Left lobe of liver (tissue), 2 donors: ENCODE measurements at regions not wholly inside any gene's neighbourhood (a gene's known extent, or its start where the extent isn't known, plus 50 kb on each side); places are given as distances from the start of the nearest gene placed in this dataset.

Experiments
- ATAC-seq: fragments of 200-7000 bp; cut with Tn5 transposase; one replicate; pipeline ENCODE4 v1.9.1; 2020; ENCODE audit warnings: mild to moderate bottlenecking, moderate library complexity
- DNase-seq: peaks from one replicate; pipeline ENCODE4 v3.0.0-alpha.2; 2020; ENCODE audit warnings: low spot score
- donor health status: DM: no; HTN: no; CAD: no; lungs with moderate emphysema.
- donor health status: DM: no; HTN: yes; CAD: no.

DNA sequence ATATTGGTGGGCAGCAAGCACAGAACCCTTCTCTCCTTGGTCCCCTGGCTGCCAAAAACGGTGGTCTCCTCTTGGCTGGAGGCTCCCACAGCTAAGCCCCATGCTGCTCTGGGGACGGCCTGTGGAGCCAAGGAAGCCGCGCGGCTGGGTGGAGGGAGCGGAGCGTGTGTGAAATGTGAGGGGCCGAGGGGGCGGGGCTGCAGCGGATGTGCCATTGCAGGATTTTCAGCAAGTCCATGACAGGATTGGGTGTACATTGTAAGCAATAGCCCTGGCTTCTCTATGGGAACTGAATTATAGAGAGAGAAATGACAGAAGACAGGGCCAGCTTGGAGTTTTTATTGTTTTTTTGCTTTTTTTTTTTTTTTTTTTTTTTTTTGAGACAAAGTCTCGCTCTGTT, 336.5 kb downstream of the DIRAS2 start:
- no peak for DNase-seq

DNA sequence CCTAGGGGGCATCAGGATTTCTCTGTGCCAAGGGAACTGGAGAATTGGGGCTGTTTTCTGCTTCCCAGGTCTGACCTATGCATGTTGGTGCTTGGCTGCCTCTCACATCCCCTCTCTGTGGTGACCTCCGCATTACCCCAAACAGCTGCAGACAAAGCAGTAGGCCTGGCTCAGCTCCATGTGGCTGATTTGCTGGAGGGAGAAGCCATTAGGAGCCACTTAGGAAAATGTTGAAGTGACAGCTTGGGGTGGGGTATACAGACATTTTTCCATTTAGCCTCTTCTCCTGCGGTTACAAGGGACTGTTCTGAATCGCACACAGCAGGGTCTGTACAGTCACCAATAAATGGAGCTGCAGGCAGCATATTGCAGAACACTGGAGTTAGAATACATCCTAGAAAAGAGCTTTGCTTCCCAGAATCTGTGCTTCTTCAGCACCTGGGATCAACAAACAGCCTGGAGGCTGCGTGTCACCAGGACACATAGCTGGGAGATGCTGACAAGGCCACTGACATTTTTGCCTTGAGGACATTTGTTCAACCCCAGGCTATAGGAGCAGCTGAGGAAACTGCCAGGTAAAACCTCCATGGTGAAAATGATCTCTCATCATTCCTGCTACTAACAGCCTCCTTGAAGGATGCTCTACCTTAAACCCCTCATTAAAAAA, 335.3 kb downstream of the DIRAS2 start:
- ATAC-seq (no peak), DNase-seq (no peak)

More for the DNA sequence above, 336.5 kb downstream of the DIRAS2 start:
- no peak for ATAC-seq

DNA sequence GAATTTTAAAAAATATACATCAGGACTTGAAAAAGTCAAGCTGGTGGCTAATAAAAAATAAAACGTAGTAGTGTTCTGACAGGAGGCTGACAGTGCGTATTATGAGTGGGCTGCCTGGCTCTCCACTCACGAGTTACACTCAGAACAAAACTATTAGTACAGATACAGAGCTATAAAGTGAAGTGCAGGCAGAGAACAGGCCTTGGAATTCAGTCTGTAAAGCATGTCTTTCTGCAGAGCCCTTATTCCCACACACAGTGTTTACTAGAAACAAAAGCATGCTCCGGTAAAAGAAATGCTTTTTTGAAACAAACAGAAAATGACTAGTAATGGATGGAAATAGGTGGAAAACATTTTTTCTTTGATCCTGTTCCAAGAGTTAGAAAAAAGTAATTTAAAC, 334.7 kb downstream of the DIRAS2 start:
- ATAC-seq (no peak), DNase-seq (no peak)

DNA sequence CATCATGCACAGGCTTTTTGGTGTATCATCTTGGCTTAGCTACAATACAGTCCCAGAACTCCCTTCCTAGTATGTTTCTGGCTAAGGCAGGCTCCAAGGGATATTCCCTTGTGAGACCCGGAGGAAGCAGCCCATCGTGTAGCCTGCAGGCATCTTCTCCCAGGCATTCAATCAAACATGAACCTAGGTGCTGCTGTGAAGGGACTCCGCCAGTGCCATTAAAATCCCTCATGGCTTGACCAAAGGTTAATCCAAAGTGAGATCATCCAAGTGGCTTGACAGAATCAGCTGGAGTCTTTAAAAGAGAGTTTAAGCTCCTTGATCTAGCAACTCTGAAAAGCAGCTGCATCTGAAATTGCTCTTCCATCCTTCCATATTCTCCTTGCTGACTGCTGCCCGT, 333.9 kb downstream of the DIRAS2 start:
- ATAC-seq: no peak
- no peak for DNase-seq

DNA sequence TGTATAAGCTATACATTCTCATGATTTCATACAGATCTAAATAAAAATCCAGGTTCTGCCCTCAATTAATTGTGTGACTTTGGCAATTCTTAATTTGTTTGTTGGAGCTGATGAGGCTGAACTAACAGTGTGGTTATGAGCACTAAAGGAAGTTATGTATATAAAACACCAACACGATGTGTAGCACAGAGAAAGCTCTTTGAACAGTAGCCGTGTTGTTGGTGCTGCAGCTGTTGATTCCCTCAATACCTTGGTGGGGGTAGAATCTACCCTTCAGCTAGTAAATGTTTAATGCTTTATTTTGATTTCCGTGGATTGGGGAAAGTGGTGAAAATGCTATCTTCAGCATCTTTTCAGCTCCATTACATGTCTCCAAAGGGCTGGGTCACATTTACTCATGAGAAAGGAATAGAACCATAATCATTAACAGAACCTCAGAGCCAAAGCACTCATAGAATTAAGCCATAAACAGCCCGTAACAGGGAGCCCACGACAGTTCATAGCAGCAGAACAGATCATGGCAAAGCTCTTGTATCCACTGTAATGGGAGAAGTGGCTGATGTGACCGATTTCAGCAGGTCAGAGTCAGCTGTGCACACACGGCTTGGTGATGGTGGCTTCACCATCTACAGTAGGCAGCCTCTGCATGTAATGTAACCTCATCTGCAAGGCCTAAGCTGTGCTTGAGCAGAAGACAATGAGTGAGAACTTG, 332.7 kb downstream of the DIRAS2 start:
- no peak for DNase-seq
- no peak for ATAC-seq

DNA sequence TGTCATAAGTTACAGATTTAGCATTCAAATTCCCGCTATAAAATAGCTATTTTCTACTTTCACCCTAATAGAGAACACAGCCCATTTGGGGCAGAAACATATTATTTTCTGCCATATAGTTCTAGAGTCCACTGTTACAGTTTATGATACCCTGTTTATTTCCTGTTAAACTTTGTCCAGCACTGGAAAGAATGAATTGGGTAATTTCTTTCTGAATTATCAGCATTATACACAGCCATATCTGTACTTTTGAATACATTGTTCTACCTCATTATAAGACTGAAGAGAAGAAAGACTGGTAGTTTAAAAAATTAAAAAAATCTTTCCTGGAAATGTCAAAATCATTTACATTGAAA, 332.1 kb downstream of the DIRAS2 start:
- no peak for ATAC-seq
- DNase-seq: no peak

DNA sequence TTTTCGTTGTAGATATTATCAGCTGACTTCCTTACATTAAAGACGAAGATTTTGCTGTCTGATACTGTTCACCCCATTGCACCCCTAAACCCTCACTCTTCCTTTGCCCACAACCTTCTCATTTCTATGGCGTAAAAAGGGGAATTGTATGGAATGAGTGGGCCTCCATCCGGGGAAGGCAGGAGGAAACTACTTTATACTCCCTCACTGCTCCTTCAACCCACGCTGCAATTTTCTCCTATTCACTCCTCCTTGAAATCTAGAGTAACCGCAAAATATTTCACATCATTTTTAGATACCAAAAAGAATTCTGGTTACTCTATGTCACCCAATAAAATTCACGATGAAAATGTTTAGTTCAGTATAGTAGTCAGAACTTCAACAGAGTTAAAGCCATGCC, 330.8 kb downstream of the DIRAS2 start:
- no peak for ATAC-seq
- no peak for DNase-seq

DNA sequence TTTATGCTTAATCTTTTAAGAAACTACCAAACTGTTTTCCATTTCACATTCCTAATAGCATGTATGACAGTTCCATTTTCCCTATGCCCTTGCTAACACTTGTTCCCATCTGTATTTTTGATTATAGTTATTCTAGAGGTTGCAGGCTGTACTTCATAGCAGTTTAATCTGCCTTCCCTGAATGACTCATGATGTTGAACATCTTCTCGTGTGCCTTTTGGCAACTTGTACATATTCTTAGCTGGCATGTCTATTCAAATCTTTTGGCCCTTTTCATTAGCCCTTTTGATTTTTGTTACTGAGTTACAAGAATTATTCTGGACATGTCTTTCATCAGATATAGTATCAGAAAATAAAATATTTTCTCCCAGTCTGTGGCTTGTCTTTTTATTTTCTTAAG, 320.3 kb downstream of the DIRAS2 start:
- ATAC-seq: no peak
- no peak for DNase-seq

DNA sequence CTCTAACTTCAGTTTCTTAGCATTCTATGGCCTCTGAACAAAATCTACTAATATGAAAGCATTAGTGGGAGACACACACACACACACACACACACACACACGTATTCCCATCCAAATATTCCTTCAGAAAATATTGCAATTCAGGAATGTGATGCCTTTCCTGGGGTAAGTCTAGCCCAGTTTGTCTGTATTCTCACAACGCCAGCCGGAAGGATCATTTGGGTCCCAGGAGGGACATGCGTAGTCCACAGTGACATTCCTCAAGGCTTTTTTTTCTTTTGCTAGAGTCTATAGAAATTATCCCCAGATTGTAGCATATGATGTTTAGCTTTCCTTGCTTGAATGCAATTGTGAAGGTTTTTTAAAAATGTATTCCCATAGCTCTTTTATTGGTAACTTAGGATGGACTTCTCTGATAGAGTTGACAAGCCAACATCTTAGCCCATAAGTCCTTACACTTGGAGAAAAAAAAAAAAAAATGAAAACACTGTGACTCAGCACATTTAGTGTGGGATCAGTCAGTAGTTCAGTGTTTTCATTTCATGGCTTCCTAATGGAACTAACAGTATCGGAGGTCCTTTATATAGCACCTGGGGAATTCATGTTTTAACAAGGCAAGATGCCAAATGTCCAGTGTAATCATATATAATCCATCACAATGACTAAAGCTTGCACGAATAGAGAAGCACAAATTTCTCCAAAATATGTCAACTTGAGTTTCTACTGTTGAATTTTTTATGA, 316.5 kb downstream of the DIRAS2 start:
- DNase-seq (no peak), ATAC-seq (no peak)

DNA sequence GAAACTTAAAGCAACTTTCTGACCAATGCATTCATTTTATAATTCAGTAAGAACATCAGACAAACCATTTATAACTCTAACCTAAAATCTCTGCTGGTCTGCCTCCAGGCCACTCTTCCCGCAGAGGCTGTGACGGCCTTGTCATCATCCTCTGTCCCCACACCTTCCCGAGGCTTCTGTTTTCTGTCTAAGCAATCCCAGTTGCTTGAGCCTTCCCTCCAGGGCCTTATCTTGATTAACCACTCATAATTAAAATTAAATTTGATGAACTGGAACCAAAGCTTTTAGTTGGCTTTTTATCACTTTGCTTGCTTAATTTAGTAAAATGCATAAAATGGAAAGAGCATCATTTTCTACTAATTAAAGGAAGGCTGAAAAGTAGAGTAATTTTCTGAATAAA, 312.4 kb downstream of the DIRAS2 start:
- no peak for ATAC-seq
- DNase-seq: no peak

DNA sequence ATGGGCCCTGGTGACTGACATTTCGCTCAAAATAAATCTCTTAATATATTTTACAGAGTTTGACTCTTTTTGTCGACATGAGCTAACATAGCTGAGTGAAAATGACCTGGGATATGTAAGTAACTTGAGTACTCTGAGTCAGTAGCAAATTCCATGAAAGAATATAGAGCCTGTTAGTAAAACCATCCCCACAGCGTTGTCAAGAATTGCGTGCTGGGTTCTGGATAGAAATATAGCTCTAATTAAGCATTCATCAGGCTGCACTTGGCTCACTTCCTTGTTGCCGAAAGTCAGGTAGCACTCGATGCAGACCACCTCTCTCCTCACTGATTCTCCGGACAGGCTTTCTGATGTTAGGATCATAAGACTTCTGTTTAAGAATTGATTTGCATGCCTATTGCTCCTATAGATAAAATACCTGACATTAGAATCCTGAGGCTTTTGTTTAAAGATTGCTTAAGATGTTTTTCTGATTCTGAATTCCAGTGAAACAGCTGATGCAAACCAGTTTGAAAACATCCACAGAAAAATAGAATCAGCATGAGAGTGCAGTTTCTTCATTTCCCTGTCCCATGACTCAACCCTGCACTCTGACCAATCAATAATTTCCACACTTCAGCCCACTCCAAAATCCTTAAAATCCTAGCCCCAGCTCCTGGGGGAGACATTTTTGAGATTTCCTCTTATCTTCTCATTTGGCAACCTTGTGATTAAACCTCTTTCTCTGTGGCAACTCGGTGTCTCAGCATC, 310.6 kb downstream of the DIRAS2 start:
- DNase-seq: no peak
- peak; percentile 48 for ATAC-seq

DNA sequence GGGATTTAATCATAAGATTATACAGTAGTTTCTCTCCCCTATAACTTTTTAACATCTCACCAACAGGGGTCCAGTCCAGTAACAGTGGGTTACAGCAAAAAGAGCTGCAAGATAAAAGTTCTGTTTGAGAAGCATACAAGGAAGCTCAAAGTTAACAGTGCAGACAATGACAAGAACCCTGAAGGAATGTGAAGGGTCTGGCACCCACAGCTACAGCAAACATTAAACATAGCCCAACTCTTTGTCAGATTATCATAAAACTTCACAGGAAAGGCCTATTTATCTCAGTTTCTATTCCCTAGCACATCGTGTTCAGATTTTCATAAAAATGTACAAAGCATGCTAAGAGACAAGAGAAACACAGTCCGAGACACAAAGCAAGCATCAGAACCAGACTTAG, 309.4 kb downstream of the DIRAS2 start:
- ATAC-seq: no peak
- no peak for DNase-seq

DNA sequence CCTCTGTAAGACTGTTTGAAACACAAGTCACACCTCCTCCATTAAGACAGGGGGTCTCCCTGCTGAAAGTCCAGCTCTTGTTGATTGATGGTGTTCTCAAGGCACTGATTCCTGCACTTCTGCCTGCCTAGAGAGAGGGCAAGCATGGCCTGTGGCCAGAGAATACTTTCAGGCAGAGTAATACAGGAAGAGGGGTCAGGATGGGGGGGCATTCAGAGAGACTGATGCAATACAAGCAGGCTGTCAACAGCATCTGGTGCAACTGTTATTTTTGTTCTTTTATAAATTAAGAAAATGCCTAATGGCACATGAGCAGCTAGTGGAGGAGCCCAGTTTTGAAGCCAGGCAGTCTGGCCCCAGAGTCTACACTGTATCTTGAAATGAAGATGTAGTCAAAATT, 302.2 kb downstream of the DIRAS2 start:
- ATAC-seq: no peak
- DNase-seq: no peak

DNA sequence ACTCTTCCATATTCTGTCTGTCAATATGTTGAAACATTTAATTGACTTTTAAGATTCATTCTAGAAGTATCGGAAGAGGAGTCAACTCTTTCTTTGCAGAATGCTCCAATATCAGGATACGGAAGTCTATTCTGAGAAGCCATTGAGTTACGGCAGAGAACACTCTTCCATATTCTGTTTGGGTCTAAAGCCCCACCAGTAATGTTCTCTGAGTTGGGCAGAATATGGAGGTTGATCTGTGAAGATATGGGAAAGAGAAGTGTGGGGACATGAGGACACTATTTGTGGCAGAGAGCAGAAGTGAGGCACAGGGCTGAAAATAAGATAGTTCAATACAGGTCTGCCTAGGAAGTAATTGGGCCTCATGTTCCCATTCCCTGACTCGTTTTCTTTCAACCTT, 300.0 kb downstream of the DIRAS2 start:
- ATAC-seq (no peak), DNase-seq (no peak)

DNA sequence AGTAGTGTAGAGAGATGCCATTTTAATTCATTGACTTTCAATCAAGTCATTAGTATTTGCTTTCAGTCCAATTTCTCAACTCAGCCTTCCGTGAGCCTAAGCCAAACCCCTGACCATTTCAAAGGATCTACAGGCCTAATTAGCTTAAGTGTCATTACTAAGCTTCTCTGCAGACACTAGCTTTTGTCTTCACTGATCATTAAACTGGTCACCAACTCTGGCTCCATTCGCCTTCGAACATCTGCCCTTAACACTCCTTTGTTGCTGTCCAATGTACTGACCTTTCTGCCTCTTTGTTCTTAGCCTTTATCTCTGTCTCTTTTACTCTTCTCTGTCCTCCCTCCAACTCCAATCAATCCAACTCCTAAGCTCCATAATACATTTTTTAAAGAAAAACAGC, 299.3 kb downstream of the DIRAS2 start:
- no peak for DNase-seq
- ATAC-seq: no peak

DNA sequence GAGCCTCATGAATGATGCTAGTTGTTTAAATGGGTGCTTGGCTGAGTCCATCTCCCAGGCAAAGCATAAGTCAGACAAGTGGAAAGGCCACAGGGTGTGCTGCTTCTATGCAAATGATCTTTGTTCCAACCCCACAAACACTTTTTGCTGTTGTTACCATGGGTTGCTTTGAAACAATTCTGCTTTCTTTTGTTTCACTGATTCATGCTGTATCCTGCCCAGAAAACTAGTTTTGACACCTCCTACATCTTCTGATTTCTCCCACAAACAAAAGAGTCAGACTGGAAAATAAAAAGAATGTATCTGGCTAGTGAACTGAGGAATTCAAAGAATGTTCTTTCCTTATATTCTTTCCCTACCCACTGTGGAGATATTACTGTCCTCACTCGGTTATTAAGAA, 298.6 kb downstream of the DIRAS2 start:
- DNase-seq: no peak

DNA sequence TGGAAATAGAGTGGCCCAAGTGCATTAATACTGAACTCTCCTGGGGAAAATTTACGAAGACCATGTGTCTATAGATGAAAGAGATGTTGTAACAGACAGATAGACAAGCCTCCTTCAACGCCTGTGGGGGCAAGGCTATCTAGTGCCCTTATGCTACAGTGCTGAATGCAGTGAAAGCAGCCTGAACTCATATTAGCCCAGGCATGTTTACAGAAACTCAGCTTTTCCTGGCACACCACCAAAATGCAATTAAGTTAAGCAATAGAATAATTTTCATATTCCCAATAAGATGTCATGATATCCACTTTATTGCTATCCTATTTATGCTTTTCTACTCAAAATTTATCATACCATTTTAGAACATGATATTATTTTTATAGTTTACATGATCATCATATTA, 277.0 kb downstream of the DIRAS2 start:
- no peak for ATAC-seq

More for the DNA sequence above, 298.6 kb downstream of the DIRAS2 start:
- no peak for ATAC-seq

DNA sequence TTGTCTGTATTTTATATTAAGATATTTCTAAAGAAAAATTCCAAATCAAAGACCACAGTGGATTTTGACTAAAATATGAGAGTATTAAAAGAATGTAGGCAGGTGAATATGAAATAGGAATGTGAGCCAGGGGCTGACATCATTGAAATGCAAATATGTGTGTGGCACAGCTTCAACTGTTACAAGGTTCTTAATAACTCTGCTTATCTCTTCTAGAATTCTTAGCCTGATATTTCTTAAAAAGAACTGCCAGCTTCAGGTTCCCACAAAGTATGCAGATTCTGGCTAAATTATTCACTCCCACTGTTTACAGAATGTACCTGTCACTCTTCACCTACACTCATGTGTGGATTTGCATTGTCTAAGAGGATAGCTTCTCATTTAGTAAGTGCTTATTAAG, 274.4 kb downstream of the DIRAS2 start:
- DNase-seq (no peak), ATAC-seq (no peak)

More for the DNA sequence above, 277.0 kb downstream of the DIRAS2 start:
- no peak for DNase-seq

DNA sequence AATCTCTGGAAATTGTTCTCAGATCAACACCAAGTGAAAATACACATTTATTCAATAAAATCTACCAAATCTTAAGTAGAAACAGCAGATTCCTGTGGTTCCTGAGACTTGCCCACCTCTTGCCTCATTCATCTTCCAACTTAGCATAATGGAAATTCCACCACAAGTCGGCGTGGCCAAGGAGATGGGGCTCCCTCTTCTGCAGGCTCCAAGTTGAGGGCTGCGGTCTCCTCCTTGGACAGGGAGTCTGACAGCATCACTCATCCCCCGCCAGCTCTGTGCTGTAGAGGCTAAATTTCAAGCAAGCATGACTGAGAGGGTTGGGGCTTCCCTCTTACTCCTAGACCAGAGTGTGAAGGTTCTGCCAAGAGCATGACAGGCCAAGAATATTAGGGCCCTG, 273.7 kb downstream of the DIRAS2 start:
- ATAC-seq: no peak
- DNase-seq: no peak

DNA sequence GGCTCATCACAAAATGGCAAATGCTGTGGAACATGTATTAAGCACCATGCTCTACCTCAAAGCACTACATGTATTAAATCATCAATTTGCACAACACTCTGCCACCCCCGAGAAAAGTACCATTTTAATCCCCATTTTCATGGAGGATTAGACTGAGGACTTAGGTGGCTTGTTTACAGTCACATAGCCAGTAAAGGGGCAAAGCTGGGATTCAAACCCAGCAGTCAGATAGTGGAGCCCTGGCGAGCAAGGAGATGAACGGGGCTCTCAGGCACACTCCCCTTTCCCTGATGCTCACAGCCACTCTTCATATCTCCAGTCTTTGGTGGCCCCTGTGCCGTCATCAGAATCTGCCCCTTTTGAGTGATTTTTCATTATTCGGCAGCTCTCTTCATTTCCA, 262.9 kb downstream of the DIRAS2 start:
- no peak for DNase-seq
- no peak for ATAC-seq

DNA sequence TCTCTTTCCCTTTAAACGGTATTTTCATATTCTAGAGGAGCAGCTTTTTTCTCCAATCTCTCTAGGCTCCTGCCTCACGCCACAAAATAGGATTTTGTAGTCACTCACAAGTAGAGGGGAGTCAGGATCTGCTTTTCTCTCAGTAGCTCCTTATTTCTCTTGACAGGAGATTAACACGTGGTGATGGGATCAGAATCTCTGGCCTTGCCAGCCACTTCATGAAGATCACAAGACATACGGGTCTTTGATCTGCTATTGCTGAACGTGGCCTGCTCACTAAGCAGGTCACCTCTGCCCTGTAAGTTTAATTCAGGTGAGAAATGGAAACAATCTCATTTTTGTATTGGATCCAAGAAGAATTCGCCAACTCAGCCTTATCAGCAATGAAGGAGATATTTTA, 257.5 kb downstream of the DIRAS2 start:
- ATAC-seq: no peak
- DNase-seq: no peak
